ENCODE measurements at regions not wholly inside any gene's neighbourhood (a gene's known extent, or its start where the extent isn't known, plus 50 kb on each side); places are given as distances from the start of the nearest gene placed in this dataset.
A peak's percentile ranks its signal among the peaks of the same experiment; 100 is the strongest.

DNA sequence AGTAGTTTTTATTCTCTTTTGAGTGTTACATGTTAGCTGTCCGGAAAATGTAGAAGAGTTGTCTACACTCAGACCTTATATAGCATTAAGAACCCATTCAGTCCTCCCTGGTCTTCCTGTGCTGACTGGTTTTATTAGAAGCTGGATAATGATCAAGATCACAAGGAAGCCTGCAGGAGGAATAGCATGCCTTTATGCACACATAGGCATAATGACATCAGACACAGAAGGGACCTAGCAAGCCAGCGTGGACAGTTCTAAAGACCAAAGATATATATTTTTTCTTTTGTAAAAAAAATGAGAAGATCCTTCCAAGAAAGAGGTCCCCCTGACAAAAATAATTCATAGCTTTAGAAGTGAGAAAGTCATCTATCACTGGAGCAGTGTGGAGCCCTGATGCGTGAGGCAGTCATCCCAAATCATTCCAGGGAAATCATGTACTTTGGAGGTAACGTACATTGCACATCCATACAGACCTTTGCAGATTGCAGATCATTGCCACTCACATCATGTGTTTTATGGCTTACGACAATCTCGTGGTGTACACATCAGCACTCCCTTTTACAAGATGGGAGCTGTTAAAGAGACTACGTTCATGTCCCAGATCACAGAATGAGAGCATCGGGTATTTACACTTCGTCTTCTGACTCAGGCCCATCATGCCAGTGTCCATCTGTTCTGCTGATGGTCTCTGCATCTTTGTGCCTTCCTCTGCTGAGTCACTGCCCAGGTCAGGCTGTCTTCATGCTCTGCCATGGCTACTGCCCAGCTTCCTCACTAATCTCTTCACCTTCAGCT, 334.0 kb downstream of the SOCS6 start:
- Mint-ChIP-seq H3K4me3 (ENCODE audit: unreplicated experiment) (no peak overlapping the region), H3K27me3 (ENCODE audit: unreplicated experiment) (no peaks in the 10 kb centered on the region), H3K27ac (ENCODE audit: unreplicated experiment) (no peak overlapping the region), H3K9me3 (ENCODE audit: unreplicated experiment) (no peaks in the 10 kb centered on the region), H3K4me1 (ENCODE audit: low read depth, unreplicated experiment) (peaks cover 15% of the 10 kb centered on the region), H3K36me3 (ENCODE audit: unreplicated experiment) (no peaks in the 10 kb centered on the region)
- TF ChIP-seq, protein P1, sequence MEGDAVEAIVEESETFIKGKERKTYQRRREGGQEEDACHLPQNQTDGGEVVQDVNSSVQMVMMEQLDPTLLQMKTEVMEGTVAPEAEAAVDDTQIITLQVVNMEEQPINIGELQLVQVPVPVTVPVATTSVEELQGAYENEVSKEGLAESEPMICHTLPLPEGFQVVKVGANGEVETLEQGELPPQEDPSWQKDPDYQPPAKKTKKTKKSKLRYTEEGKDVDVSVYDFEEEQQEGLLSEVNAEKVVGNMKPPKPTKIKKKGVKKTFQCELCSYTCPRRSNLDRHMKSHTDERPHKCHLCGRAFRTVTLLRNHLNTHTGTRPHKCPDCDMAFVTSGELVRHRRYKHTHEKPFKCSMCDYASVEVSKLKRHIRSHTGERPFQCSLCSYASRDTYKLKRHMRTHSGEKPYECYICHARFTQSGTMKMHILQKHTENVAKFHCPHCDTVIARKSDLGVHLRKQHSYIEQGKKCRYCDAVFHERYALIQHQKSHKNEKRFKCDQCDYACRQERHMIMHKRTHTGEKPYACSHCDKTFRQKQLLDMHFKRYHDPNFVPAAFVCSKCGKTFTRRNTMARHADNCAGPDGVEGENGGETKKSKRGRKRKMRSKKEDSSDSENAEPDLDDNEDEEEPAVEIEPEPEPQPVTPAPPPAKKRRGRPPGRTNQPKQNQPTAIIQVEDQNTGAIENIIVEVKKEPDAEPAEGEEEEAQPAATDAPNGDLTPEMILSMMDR (IDR thresholded peaks at IDR 0.05; ENCODE audit: partially characterized antibody, unreplicated experiment), result no peak
- DNase-seq, result no peak

DNA sequence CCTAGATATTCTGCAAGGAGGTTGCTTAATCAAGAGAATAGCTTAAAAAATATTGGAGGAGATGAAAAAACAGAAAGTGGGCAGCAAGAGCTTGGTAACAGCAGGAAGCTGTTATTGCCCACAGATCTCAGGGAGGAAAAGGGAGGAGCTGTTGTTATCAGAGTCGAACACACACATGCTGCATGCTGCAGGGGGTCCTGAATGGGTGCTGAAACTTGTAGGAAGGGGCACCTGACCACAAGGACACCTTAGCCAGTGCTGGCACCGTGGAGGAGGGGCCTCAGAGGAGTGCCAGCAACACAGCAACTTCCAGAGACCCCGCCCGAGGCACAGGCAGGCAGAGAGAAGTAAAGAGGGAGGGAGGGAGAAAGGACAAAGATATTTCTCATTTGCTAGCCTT, 332.9 kb downstream of the SOCS6 start:
- peak overlapping the region; percentile 54 for H3K27ac Mint-ChIP-seq (ENCODE audit: unreplicated experiment)
- peaks cover 10% of the 10 kb centered on the region for H3K4me1 Mint-ChIP-seq (ENCODE audit: low read depth, unreplicated experiment)
- peak overlapping the region; percentile 0 for H3K4me3 Mint-ChIP-seq (ENCODE audit: unreplicated experiment)
- DNase-seq, result no peak
- no peaks in the 10 kb centered on the region for H3K27me3 Mint-ChIP-seq (ENCODE audit: unreplicated experiment)
- no peaks in the 10 kb centered on the region for H3K9me3 Mint-ChIP-seq (ENCODE audit: unreplicated experiment)
- H3K36me3 Mint-ChIP-seq (ENCODE audit: unreplicated experiment), result no peaks in the 10 kb centered on the region
- TF ChIP-seq, protein P1 (IDR thresholded peaks at IDR 0.05; ENCODE audit: partially characterized antibody, unreplicated experiment), result no peak

DNA sequence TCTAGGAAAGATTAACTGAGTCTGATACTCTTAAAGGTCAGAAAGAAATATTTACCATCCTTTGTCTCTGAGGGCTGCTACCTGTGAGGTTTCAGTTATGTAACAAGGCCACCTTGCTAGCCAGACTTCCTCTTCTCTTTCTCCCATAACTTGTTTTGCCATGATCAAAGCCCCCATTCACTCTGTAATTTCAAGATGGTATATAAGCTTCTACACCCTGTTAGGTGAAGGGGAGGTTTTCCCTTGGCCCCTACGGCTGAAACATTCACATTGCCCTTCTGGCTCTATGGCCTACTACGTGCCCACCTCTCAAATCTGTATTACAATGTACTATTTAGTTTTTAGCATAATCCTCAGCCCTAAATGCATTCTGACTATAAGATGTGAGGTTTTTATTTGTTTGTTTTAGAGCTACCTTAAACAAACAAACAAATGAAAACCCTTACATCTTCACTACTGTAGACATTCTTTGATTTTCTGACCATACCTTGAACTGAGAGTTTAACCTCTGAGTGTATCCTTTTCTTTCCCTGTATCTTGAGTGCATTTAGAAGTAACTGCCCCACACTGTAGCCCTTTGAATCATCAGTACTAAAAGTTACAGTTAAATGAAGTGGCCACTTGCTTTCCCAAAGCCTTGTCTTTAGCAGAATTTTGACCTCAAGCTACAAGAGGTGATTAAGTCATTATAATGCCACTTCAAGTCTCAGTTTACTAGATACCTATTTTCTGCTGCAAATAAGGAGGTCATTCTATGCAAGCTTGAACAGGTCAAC, 332.2 kb downstream of the SOCS6 start:
- H3K4me1 Mint-ChIP-seq (ENCODE audit: low read depth, unreplicated experiment), result peaks cover 10% of the 10 kb centered on the region
- DNase-seq, result no peak
- no peak overlapping the region for H3K27ac Mint-ChIP-seq (ENCODE audit: unreplicated experiment)
- no peaks in the 10 kb centered on the region for H3K27me3 Mint-ChIP-seq (ENCODE audit: unreplicated experiment)
- no peaks in the 10 kb centered on the region for H3K9me3 Mint-ChIP-seq (ENCODE audit: unreplicated experiment)
- H3K4me3 Mint-ChIP-seq (ENCODE audit: unreplicated experiment), result no peak overlapping the region
- no peaks in the 10 kb centered on the region for H3K36me3 Mint-ChIP-seq (ENCODE audit: unreplicated experiment)
- TF ChIP-seq, protein P1 (IDR thresholded peaks at IDR 0.05; ENCODE audit: partially characterized antibody, unreplicated experiment), result no peak

DNA sequence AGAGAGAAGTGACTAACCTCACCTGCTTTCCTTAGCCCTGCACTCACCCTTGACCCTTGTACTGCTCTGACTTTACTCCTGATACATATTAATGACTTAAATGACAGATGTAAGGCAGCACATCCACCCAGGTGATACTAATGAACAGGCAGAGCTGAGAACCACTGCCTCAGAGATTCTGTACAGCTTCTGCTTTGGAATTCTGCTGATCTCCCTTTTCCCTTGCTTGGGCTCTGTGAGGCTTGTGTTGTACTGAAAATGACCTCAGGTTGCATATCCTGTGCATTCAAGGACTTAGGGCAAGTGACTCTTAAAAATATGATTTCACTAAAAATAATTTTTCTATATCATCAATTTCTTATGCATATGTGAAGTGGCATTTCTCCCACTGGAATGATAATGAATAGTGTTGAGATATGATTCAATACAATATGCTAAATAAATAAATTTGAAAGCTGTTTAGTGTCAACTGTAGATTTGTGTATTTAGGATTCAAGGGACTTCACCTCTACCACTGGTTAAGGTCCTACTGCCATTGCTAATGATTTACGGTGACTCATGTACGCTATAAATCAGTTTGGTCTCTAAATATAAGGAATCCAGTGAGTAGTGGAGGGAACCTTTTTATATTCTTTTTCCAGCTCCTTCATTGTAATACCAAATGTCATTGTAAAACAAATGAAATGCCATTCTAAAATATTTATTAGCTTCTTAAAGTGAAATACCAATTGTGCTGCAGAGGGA, 328.3 kb downstream of the SOCS6 start:
- no peak for DNase-seq
- TF ChIP-seq, protein P1 (IDR thresholded peaks at IDR 0.05; ENCODE audit: partially characterized antibody, unreplicated experiment), result no peak
- H3K27me3 Mint-ChIP-seq (ENCODE audit: unreplicated experiment), result no peaks in the 10 kb centered on the region
- no peak overlapping the region for H3K27ac Mint-ChIP-seq (ENCODE audit: unreplicated experiment)
- H3K36me3 Mint-ChIP-seq (ENCODE audit: unreplicated experiment), result no peaks in the 10 kb centered on the region
- H3K9me3 Mint-ChIP-seq (ENCODE audit: unreplicated experiment), result no peaks in the 10 kb centered on the region
- H3K4me3 Mint-ChIP-seq (ENCODE audit: unreplicated experiment), result no peak overlapping the region
- peaks cover 7% of the 10 kb centered on the region for H3K4me1 Mint-ChIP-seq (ENCODE audit: low read depth, unreplicated experiment)
